ENCODE measurements at regions not wholly inside any gene's neighbourhood (a gene's known extent, or its start where the extent isn't known, plus 50 kb on each side); places are given as distances from the start of the nearest gene placed in this dataset.

DNA sequence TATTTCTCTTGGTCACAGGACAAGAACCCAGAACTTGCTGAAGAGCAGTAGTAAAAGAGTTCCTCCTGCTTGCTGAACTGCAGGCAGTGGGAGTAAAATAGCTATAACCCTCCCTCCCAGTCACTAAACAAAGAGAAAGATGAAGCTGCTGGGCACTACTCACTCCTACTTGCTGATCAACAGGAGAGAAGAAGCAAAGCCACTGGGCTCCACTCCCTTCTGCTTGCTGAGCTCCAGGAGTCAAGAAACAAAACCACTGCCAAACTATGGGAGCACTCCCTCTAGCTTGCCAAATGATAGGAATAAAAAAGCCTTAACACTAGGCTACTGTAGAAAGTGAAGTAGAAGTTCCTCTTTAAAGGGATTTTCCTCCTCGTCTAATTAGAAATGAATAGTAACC lies 155.3 kb downstream of the RASSF9 start:
- TF ChIP-seq, protein P1, sequence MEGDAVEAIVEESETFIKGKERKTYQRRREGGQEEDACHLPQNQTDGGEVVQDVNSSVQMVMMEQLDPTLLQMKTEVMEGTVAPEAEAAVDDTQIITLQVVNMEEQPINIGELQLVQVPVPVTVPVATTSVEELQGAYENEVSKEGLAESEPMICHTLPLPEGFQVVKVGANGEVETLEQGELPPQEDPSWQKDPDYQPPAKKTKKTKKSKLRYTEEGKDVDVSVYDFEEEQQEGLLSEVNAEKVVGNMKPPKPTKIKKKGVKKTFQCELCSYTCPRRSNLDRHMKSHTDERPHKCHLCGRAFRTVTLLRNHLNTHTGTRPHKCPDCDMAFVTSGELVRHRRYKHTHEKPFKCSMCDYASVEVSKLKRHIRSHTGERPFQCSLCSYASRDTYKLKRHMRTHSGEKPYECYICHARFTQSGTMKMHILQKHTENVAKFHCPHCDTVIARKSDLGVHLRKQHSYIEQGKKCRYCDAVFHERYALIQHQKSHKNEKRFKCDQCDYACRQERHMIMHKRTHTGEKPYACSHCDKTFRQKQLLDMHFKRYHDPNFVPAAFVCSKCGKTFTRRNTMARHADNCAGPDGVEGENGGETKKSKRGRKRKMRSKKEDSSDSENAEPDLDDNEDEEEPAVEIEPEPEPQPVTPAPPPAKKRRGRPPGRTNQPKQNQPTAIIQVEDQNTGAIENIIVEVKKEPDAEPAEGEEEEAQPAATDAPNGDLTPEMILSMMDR (IDR thresholded peaks at IDR 0.05) = no peak
- TF ChIP-seq EZH2 (IDR thresholded peaks at IDR 0.05) = no peak
- no peak for TF ChIP-seq EZH2phosphoT487 (IDR thresholded peaks at IDR 0.05)

Measured in neural progenitor cell (in vitro differentiated cells).